Neural progenitor cell (in vitro differentiated cells): ENCODE measurements at regions not wholly inside any gene's neighbourhood (a gene's known extent, or its start where the extent isn't known, plus 50 kb on each side); places are given as distances from the start of the nearest gene placed in this dataset.

Experiments used
- EZH2phosphoT487 ChIP-seq: fragments of 200-600 bp; sonication (generic); IDR thresholded peaks from 2 replicates; pipeline ENCODE4 v1.6.1; 2017; ENCODE audit warnings: antibody characterized with exemption
- TF ChIP-seq, protein P1 (sequence below): fragments of 200-600 bp; sonication (generic); IDR thresholded peaks from 2 replicates; pipeline ENCODE4 v1.5.1; 2017; ENCODE audit warnings: antibody characterized with exemption, mild to moderate bottlenecking

GRCh38 chr17:83160443-83161297, 81.3 kb downstream of the METRNL start:
- no peak for TF ChIP-seq EZH2phosphoT487
- TF ChIP-seq, protein P1, sequence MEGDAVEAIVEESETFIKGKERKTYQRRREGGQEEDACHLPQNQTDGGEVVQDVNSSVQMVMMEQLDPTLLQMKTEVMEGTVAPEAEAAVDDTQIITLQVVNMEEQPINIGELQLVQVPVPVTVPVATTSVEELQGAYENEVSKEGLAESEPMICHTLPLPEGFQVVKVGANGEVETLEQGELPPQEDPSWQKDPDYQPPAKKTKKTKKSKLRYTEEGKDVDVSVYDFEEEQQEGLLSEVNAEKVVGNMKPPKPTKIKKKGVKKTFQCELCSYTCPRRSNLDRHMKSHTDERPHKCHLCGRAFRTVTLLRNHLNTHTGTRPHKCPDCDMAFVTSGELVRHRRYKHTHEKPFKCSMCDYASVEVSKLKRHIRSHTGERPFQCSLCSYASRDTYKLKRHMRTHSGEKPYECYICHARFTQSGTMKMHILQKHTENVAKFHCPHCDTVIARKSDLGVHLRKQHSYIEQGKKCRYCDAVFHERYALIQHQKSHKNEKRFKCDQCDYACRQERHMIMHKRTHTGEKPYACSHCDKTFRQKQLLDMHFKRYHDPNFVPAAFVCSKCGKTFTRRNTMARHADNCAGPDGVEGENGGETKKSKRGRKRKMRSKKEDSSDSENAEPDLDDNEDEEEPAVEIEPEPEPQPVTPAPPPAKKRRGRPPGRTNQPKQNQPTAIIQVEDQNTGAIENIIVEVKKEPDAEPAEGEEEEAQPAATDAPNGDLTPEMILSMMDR, result no peak
